Skeletal muscle tissue (tissue), 3 donors: ENCODE measurements at regions not wholly inside any gene's neighbourhood (a gene's known extent, or its start where the extent isn't known, plus 50 kb on each side); places are given as distances from the start of the nearest gene placed in this dataset.

Experiments
- H3K27ac ChIP-seq: one replicate; pipeline ENCODE4 v1.7.0; 2013; ENCODE audit warnings: mild to moderate bottlenecking, low read depth, low read length, inconsistent platforms
- H3K27me3 ChIP-seq, 3 donors: one replicate each; pipeline ENCODE4 v1.7.0; 2013; ENCODE audit warnings: low read length in 3 of 3; ENCODE audit not compliant: control insufficient read depth in 3 of 3, insufficient read depth in 3 of 3
- H3K36me3 ChIP-seq, 3 donors: one replicate each; pipeline ENCODE4 v1.7.0; 2013; ENCODE audit warnings: low read length in 3 of 3; ENCODE audit not compliant: control insufficient read depth in 3 of 3, insufficient read depth in 3 of 3
- H3K4me1 ChIP-seq, 3 donors: one replicate each; pipeline ENCODE4 v1.7.0; 2013; ENCODE audit warnings: low read length in 3 of 3, mild to moderate bottlenecking in 3 of 3; ENCODE audit not compliant: control insufficient read depth in 3 of 3, insufficient read depth in 3 of 3
- H3K4me3 ChIP-seq, 3 donors: one replicate each; pipeline ENCODE4 v1.7.0; 2013; ENCODE audit warnings: low read length in 3 of 3
- H3K9ac ChIP-seq, 3 donors: one replicate each; pipeline ENCODE4 v1.7.0; 2013; ENCODE audit warnings: low read length in 3 of 3, mild to moderate bottlenecking in 3 of 3, moderate library complexity in 2 of 3, low read depth in 1 of 3
- H3K9me3 ChIP-seq, 3 donors: one replicate each; pipeline ENCODE4 v1.7.0; 2013; ENCODE audit warnings: low read length in 3 of 3; ENCODE audit not compliant: control insufficient read depth in 3 of 3
- donor health status: Osteomylitis.

DNA sequence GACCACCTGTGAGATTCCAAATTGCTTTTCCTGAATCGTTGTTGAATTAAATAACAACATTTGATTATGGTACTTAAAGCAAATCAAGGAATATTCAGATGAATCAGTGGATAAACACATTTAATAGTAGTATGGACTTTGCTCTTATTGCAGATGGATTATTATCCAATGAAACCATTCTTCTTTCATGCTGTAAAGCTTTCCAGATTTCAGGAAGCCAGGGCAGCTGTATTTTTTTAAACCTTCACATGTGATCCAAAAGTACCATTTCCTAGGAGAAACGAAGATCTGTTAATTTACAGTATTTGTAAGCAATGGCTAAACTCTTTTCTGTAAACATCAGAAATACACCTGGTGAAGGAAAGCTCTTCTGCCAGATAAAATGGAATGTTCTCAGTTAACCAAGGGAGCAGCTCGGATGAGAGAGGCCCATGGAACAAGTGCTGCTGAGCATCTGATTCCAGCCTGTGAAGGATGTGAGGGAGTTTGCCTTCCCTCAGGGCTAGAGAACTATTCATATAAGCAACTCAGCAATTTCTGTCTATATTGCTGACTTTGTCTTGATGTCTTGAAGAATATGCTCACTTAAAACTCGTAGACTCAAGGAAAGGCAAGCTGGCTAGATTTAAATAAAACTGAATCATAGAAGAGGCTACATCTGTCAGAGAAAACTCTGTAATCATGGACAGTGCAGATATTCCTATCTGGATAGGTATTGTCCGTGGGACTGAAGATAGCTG lies 94.4 kb upstream of the LIMCH1 start:
- no peak overlapping the region for H3K27ac ChIP-seq

GRCh38 chr4:41446391-41446790 lies 91.6 kb upstream of the LIMCH1 start:
- Histone ChIP-seq H3K4me3 (no peak overlapping the region), H3K36me3 (no peaks in the 10 kb centered on the region), H3K4me1 (peaks cover 15 to 26% (median 17%) of the 10 kb centered on the region in 3 donors), H3K27ac (no peak overlapping the region), H3K27me3 (no peaks in the 10 kb centered on the region), H3K9ac (no peak overlapping the region), H3K9me3 (no peaks in the 10 kb centered on the region)

More for the DNA sequence above, 94.4 kb upstream of the LIMCH1 start:
- peaks cover 21 to 34% (median 23%) of the 10 kb centered on the region in 3 donors for H3K4me1 ChIP-seq
- no peaks in the 10 kb centered on the region for H3K36me3 ChIP-seq
- H3K27me3 ChIP-seq = no peaks in the 10 kb centered on the region
- no peak overlapping the region for H3K4me3 ChIP-seq
- no peaks in the 10 kb centered on the region for H3K9me3 ChIP-seq
- no peak overlapping the region for H3K9ac ChIP-seq

DNA sequence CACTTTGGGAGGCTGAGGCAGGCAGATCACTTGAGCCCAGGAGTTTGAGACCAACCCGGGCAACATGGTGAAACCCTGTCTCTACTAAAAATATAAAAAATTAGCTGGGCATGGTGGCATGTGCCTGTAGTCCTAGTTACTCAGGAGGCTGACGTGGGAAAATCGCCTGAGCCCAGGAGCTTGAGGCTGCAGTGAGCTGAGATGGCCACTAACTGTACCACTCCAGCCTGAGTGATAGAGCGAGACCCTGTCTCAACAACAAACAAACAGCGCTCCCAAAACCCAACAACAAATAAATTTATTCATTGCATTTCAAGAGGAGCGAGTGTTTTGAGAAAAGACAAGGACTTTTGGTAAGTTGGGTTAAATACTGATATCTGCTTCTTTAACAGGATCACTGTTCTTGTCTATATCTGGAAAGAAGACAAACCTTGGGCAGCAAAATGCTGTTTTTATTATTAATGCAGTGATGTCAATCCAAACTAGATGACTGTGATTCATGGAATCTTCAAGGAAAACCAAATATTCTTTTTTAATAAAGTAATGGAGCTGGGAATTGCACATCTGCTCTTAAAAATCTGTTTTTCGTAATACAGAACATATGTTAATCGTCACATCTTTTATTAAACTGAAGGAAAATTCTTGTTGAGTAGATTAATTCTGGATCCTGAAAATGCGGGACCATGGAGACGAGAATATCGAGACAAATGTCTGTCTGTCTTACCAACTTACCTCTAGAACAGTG lies 90.8 kb upstream of the LIMCH1 start:
- Histone ChIP-seq H3K4me3 (no peak overlapping the region), H3K4me1 (peaks cover 17 to 32% (median 20%) of the 10 kb centered on the region in 3 donors), H3K36me3 (no peaks in the 10 kb centered on the region), H3K27me3 (no peaks in the 10 kb centered on the region), H3K9me3 (no peaks in the 10 kb centered on the region), H3K27ac (no peak overlapping the region), H3K9ac (no peak overlapping the region)

DNA sequence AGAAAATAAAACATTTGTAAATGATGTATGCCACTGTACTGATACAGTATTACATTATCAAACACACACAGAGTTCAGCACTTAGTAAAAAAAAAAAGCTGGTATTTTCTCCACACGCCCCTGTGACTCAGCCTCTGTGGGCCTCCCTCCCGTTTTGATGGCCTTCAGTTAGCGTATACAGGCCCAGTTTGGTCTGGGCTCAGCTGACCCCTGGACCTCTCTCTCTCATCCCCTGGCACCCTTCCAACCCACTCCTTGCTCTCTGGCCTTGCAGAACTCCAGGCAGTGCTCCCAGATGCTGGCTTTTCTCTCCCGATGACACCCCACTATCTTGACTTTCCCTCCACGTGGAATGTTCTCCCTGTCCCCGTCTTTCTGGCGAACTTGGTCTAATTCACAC lies 89.0 kb upstream of the LIMCH1 start:
- Histone ChIP-seq H3K9me3 (no peaks in the 10 kb centered on the region), H3K36me3 (no peaks in the 10 kb centered on the region), H3K4me1 (peaks cover 18 to 41% (median 30%) of the 10 kb centered on the region in 3 donors), H3K27ac (no peak overlapping the region), H3K4me3 (no peak overlapping the region), H3K27me3 (no peaks in the 10 kb centered on the region), H3K9ac (no peak overlapping the region)

DNA sequence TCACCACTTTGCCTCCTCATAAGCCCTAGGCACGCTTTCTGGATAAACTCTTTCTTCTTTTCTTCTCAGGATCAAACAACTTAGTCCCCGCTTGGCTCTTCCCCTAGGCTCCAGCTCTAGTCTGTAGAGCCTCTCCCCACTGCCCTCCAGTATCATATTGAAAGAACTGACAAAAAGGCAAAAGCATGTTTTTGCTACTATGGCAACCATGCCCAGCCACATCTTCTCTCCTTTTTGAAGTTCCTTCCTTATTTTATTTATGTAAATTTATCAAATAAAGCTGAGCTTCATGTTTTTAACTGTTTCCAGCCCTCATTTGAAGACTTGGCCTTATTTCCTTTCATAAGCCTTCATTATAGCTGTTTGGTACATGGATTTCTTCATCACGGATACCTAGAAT lies 86.0 kb upstream of the LIMCH1 start:
- H3K9me3 ChIP-seq = no peaks in the 10 kb centered on the region
- H3K27ac ChIP-seq = no peak overlapping the region
- H3K27me3 ChIP-seq = no peaks in the 10 kb centered on the region
- H3K36me3 ChIP-seq = no peaks in the 10 kb centered on the region
- no peak overlapping the region for H3K9ac ChIP-seq
- H3K4me3 ChIP-seq = no peak overlapping the region
- H3K4me1 ChIP-seq = peaks cover 13 to 50% (median 46%) of the 10 kb centered on the region in 3 donors

DNA sequence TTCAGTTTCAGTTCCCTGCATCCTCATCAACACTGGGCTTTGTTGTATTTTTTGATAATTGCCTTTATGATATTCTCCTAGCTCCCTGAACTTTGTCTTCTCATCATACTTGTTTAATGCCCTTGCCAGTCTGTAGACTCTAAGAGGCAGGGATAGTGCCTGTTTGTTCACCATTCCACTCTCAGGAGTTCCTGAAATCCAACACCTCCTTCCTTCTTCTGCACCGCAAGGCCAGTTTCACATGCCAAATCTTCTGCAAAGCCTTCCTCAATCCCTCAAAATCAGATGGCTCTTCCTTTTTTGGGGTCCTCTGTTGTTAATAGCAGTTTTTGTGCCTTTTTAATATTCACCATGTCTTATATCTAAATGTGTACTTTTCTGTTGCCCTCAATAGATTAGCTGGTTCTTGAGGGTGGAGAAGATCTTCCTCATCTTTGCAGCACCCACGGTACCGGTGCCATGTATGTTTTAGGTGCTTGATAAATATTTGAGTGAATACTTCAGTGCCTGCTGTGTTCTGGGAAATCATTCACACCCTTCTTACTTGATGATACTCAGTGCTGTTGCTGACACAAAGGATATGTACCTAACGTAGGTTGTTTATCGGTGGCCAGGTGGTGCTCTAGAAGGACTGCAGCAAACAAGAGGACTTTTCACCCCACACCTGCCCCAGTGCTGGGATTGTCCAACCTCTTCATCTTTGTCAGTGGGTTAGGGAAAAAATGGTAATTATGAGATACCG lies 85.3 kb upstream of the LIMCH1 start:
- peaks cover 13 to 49% (median 44%) of the 10 kb centered on the region in 3 donors for H3K4me1 ChIP-seq
- no peak overlapping the region for H3K4me3 ChIP-seq
- H3K36me3 ChIP-seq = no peaks in the 10 kb centered on the region
- no peak overlapping the region for H3K9ac ChIP-seq
- no peaks in the 10 kb centered on the region for H3K9me3 ChIP-seq
- no peak overlapping the region for H3K27ac ChIP-seq
- no peaks in the 10 kb centered on the region for H3K27me3 ChIP-seq

- Histone ChIP-seq H3K4me1 (peaks cover 13 to 54% (median 51%) of the 10 kb centered on the region in 3 donors), H3K27ac (no peak overlapping the region), H3K27me3 (no peaks in the 10 kb centered on the region)
These were observed 83.5 kb upstream of the LIMCH1 start for GRCh38 chr4:41454423-41454822.

GRCh38 chr4:41455206-41455605 lies 82.8 kb upstream of the LIMCH1 start:
- H3K27ac ChIP-seq = no peak overlapping the region
- no peak overlapping the region for H3K9ac ChIP-seq
- H3K9me3 ChIP-seq = no peaks in the 10 kb centered on the region
- H3K4me3 ChIP-seq = no peak overlapping the region
- peaks cover 13 to 59% (median 53%) of the 10 kb centered on the region in 3 donors for H3K4me1 ChIP-seq
- no peaks in the 10 kb centered on the region for H3K27me3 ChIP-seq
- H3K36me3 ChIP-seq = no peaks in the 10 kb centered on the region

More at GRCh38 chr4:41454423-41454822, 83.5 kb upstream of the LIMCH1 start:
- H3K9ac ChIP-seq = no peak overlapping the region
- H3K4me3 ChIP-seq = no peak overlapping the region
- H3K9me3 ChIP-seq = no peaks in the 10 kb centered on the region
- H3K36me3 ChIP-seq = no peaks in the 10 kb centered on the region

GRCh38 chr4:41456559-41457101 lies 81.3 kb upstream of the LIMCH1 start:
- H3K27ac ChIP-seq = no peak overlapping the region
- no peaks in the 10 kb centered on the region for H3K9me3 ChIP-seq
- no peak overlapping the region for H3K9ac ChIP-seq
- no peak overlapping the region for H3K4me3 ChIP-seq
- H3K27me3 ChIP-seq = no peaks in the 10 kb centered on the region
- peaks cover 18 to 64% (median 54%) of the 10 kb centered on the region in 3 donors for H3K4me1 ChIP-seq
- no peaks in the 10 kb centered on the region for H3K36me3 ChIP-seq
